Transverse colon (tissue), 4 donors: ENCODE measurements at regions not wholly inside any gene's neighbourhood (a gene's known extent, or its start where the extent isn't known, plus 50 kb on each side); places are given as distances from the start of the nearest gene placed in this dataset.

Source experiments
- DNase-seq: peaks from one replicate; pipeline ENCODE4 v3.0.0-alpha.2; 2019
- H3K27ac ChIP-seq, 4 donors: fragments of 200-600 bp; sonication (generic); 2 replicates each; pipeline ENCODE4 v1.5.1; 2016 to 2018; ENCODE audit warnings: inconsistent platforms in 4 of 4
- H3K27me3 ChIP-seq: fragments of 200-600 bp; sonication (generic); 2 replicates; pipeline ENCODE4 v1.5.1; 2017; ENCODE audit warnings: inconsistent platforms
- H3K36me3 ChIP-seq, 4 donors: fragments of 200-600 bp; sonication (generic); 2 replicates each; pipeline ENCODE4 v1.5.1; 2017 to 2019; ENCODE audit warnings: inconsistent platforms in 4 of 4
- H3K4me1 ChIP-seq, 4 donors: fragments of 200-600 bp; sonication (generic); 2 replicates each; pipeline ENCODE4 v1.5.1; 2017 to 2020; ENCODE audit warnings: inconsistent platforms in 4 of 4
- H3K4me3 ChIP-seq, 4 donors: fragments of 200-600 bp; sonication (generic); 1 replicate in 1 of 4; 2 replicates in 3 of 4; pipeline versions ENCODE4 v1.5.1 to v1.6.1; 2017 to 2019; ENCODE audit warnings: inconsistent platforms in 4 of 4
- H3K9me3 ChIP-seq, 2 donors: fragments of 200-600 bp; sonication (generic); 2 replicates each; pipeline ENCODE4 v1.5.1; 2017 to 2019; ENCODE audit warnings: inconsistent platforms in 2 of 2
- CTCF ChIP-seq, 5 experiments: fragments of 200-600 bp in 3 of 5; fragments of 450-650 bp in 2 of 5; sonication (generic) in 3 of 5; IDR thresholded peaks; 1 replicate in 2 of 5; 2 replicates in 3 of 5; pipeline ENCODE4 v1.5.1; 2016 to 2017; ENCODE audit warnings: antibody characterized with exemption in 5 of 5, inconsistent platforms in 3 of 5, mild to moderate bottlenecking in 2 of 5, moderate library complexity in 1 of 5
- EP300 ChIP-seq: sonication (generic); formaldehyde crosslinking; IDR thresholded peaks from one replicate; pipeline ENCODE4 v1.6.1; 2017; ENCODE audit warnings: antibody characterized with exemption, low read depth
- POLR2A ChIP-seq: fragments of 450-650 bp; IDR thresholded peaks from one replicate; pipeline ENCODE4 v1.6.1; 2016; ENCODE audit warnings: antibody characterized with exemption, mild to moderate bottlenecking, moderate library complexity
- POLR2AphosphoS5 ChIP-seq, 3 donors: sonication (generic); formaldehyde crosslinking; IDR thresholded peaks; one replicate each; pipeline ENCODE4 v1.6.1; 2016; ENCODE audit warnings: antibody characterized with exemption in 3 of 3
- WGBS, 2 donors: methylation state at CpG; one replicate each; pipeline ENCODE4 v1.1.5; 2018; ENCODE audit warnings: low coverage in 1 of 2; 5-methylcytosine and 5-hydroxymethylcytosine counted together
- in situ Hi-C, 4 donors: fragments of 200-750 bp; cut with MboI; loops; one replicate each; pipeline versions ENCODE4 v1.15.0 to v1.15.1; 2017; ENCODE audit warnings: low sequenced_read_pairs in 3 of 4, low pct_ligation_motif_present in 1 of 4, low pct_unique_long_range_greater_than_20kb in 1 of 4
- intact Hi-C: fragments of 100-400 bp; cut with DNase I; formaldehyde crosslinking; loops from one replicate; pipeline ENCODE4 v1.15.1; 2023; ENCODE audit warnings: low total_unique reads

- H3K4me1 ChIP-seq: peaks cover 8 to 39% (median 12%) of the 10 kb centered on the region in 4 donors
- H3K4me3 ChIP-seq: no peak overlapping the region
- TF ChIP-seq EP300 (no peak), CTCF (IDR thresholded peaks at IDR 0.05) (no peak), POLR2AphosphoS5 (IDR thresholded peaks at IDR 0.05) (no peak), POLR2A (no peak)
- in situ Hi-C loops (loop anchor here in 2 of 4 donors (5.0 to 25.0 kb wide), 3 partner anchors 163 to 498 kb away; no protein-coding TSS in a partner anchor), intact Hi-C loops (no loop called here)
- no peak for DNase-seq
- no peak overlapping the region for H3K27ac ChIP-seq
- H3K9me3 ChIP-seq: no peaks in the 10 kb centered on the region
- 80% methylated on average over 8 of the region's 12 CpGs; no CpG with 5 or more reads in 1 of the 2 donors for WGBS, 2 donors
- peaks cover 15% of the 10 kb centered on the region for H3K27me3 ChIP-seq
- no peaks in the 10 kb centered on the region for H3K36me3 ChIP-seq
Measured at GRCh38 chr21:41614511-41614910, 106.6 kb upstream of the TMPRSS2 start.

GRCh38 chr21:41613533-41613909, 105.6 kb upstream of the TMPRSS2 start:
- DNase-seq: no peak
- Histone ChIP-seq H3K27me3 (peaks cover 11% of the 10 kb centered on the region), H3K27ac (peak overlapping the region in 3 of 4 donors; percentile 46 to 60 (median 57)), H3K36me3 (no peaks in the 10 kb centered on the region), H3K4me3 (no peak overlapping the region), H3K4me1 (peaks cover 8 to 39% (median 12%) of the 10 kb centered on the region in 4 donors), H3K9me3 (no peaks in the 10 kb centered on the region)
- no peak for TF ChIP-seq POLR2AphosphoS5 (IDR thresholded peaks at IDR 0.05)
- no peak for TF ChIP-seq EP300
- no peak for TF ChIP-seq POLR2A
- TF ChIP-seq CTCF (IDR thresholded peaks at IDR 0.05): no peak
- WGBS, 2 donors: 83 to 90% methylated on average over 11 to 19 of the region's 19 CpGs
- in situ Hi-C loops (loop anchor here in 2 of 4 donors (5.0 to 25.0 kb wide), 3 partner anchors 164 to 499 kb away; no protein-coding TSS in a partner anchor), intact Hi-C loops (loop anchor here (2.0 kb wide), 1 partner anchor 163 kb away; no protein-coding TSS in a partner anchor)

GRCh38 chr21:41612674-41613532, 104.9 kb upstream of the TMPRSS2 start:
- intact Hi-C loops (loop anchor here (2.0 kb wide), 1 partner anchor 164 kb away; no protein-coding TSS in a partner anchor), in situ Hi-C loops (loop anchor here in 2 of 4 donors (5.0 to 25.0 kb wide), 3 partner anchors 164 to 499 kb away; no protein-coding TSS in a partner anchor)
- Histone ChIP-seq H3K27ac (peak overlapping the region; percentile 20 to 60 (median 52)), H3K9me3 (no peaks in the 10 kb centered on the region), H3K27me3 (peaks cover 11% of the 10 kb centered on the region), H3K4me1 (peaks cover 8 to 39% (median 12%) of the 10 kb centered on the region in 4 donors), H3K36me3 (no peaks in the 10 kb centered on the region), H3K4me3 (no peak overlapping the region)
- 38 to 44% methylated on average over 8 to 19 of the region's 21 CpGs for WGBS, 2 donors
- TF ChIP-seq POLR2A (no peak), EP300 (peak; percentile 20), POLR2AphosphoS5 (IDR thresholded peaks at IDR 0.05) (peak; percentile 19 to 43 (median 37)), CTCF (IDR thresholded peaks at IDR 0.05) (peak; percentile 67 to 75 (median 72))
- peak; percentile 57 for DNase-seq

GRCh38 chr21:41611966-41612606, 104.1 kb upstream of the TMPRSS2 start:
- 30% methylated on average over 10 of the region's 10 CpGs; no CpG with 5 or more reads in 1 of the 2 donors for WGBS, 2 donors
- no peaks in the 10 kb centered on the region for H3K36me3 ChIP-seq
- peaks cover 8 to 39% (median 12%) of the 10 kb centered on the region in 4 donors for H3K4me1 ChIP-seq
- TF ChIP-seq CTCF (IDR thresholded peaks at IDR 0.05) (peak in 1 of 5 experiments; percentile 7), POLR2A (no peak), POLR2AphosphoS5 (IDR thresholded peaks at IDR 0.05) (no peak), EP300 (no peak)
- peak; percentile 77 for DNase-seq
- in situ Hi-C loops (loop anchor here in 2 of 4 donors (5.0 to 25.0 kb wide), 3 partner anchors 165 to 500 kb away; no protein-coding TSS in a partner anchor), intact Hi-C loops (loop anchor here (2.0 kb wide), 1 partner anchor 165 kb away; no protein-coding TSS in a partner anchor)
- H3K4me3 ChIP-seq: no peak overlapping the region
- H3K27me3 ChIP-seq: peaks cover 10% of the 10 kb centered on the region
- peak overlapping the region; percentile 20 to 60 (median 52) for H3K27ac ChIP-seq
- H3K9me3 ChIP-seq: no peaks in the 10 kb centered on the region
